ENCODE measurements at regions not wholly inside any gene's neighbourhood (a gene's known extent, or its start where the extent isn't known, plus 50 kb on each side); places are given as distances from the start of the nearest gene placed in this dataset.

DNA sequence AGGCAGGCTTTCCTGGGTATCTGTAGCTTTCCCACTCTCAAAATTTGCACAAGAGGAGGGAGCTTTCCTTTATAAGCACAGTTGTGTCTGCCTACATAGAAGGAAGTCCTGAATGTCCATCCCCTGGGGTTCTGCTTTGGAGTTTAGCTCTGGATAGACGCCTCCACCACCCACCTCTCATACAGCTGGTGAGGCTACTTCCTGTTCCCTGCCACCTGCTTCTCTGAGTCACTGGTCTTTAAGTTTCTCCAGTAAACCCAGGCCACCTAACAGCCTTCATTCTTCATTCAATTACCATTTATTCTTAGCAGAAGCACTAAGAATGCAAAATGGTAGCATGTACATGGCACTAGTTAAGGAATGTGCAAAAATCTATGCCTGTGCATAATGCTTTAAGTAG is 407.8 kb downstream of the CDH2 start:
- no peaks in the 10 kb centered on the region for H3K9me1 ChIP-seq (ENCODE audit: insufficient read depth, low read length)
- ChIA-PET CTCF (interaction anchor here (0.6 kb wide), 1 partner anchor 619 kb away, joined by 3 read pairs; no protein-coding TSS in a partner anchor), POLR2A (ENCODE audit: unreplicated experiment) (no interaction called here)
- in situ Hi-C loops (cut with MboI; ENCODE audit: low sequenced_read_pairs), result no loop called here
- no peaks in the 10 kb centered on the region for H3K36me3 ChIP-seq (ENCODE audit: control insufficient read depth, insufficient read depth, low read length)
- H2BK20ac ChIP-seq (ENCODE audit: low read depth, low read length), result no peak overlapping the region
- no peak overlapping the region for H3K23ac ChIP-seq (ENCODE audit: low read depth, low read length)
- no peaks in the 10 kb centered on the region for H3K4me1 ChIP-seq (ENCODE audit: control insufficient read depth, insufficient read depth, low read length)
- DNase-seq, result no peak
- no peak overlapping the region for H3K4ac ChIP-seq (ENCODE audit: low read depth, low read length)
- intact Hi-C loops (cut with micrococcal nuclease), result no loop called here
- no peaks in the 10 kb centered on the region; the same call in 1 of the 2 replicates for H3K27me3 ChIP-seq (ENCODE audit: control insufficient read depth, insufficient read depth, low read length)
- H2BK5ac ChIP-seq (ENCODE audit: low read depth, low read length, poor library complexity, severe bottlenecking), result no peak overlapping the region
- H3K18ac ChIP-seq (ENCODE audit: low read depth, low read length), result no peak overlapping the region
- H4K91ac ChIP-seq (ENCODE audit: insufficient read depth, low read depth, low read length), result no peak overlapping the region
- H2AK9ac ChIP-seq (replicated peaks; ENCODE audit: low read depth, low read length, poor library complexity), result no peak overlapping the region
- no peaks in the 10 kb centered on the region for H3K9me3 ChIP-seq (ENCODE audit: control insufficient read depth, insufficient read depth, low read length)
- dilution Hi-C loops (cut with HindIII; ENCODE audit: low sequenced_read_pairs, unreplicated experiment), result no loop called here
- no peaks in the 10 kb centered on the region for H4K20me1 ChIP-seq (ENCODE audit: insufficient read depth, low read length)
- BruUV-seq (replicated peaks), result no TSS peak
- H3K56ac ChIP-seq (ENCODE audit: extremely low read depth, insufficient read depth, low read length), result no peak overlapping the region
- H3K4me3 ChIP-seq (ENCODE audit: insufficient read depth, low read depth, low read length), result no peak overlapping the region
- H3K4me2 ChIP-seq (ENCODE audit: low read depth, low read length), result no peak overlapping the region
- no peak overlapping the region for H2AFZ ChIP-seq (replicated peaks; ENCODE audit: low read length, poor library complexity)
- H4K8ac ChIP-seq (ENCODE audit: low read depth in 2 of 2, low read length in 2 of 2), result no peak overlapping the region
- TF ChIP-seq, protein P1, sequence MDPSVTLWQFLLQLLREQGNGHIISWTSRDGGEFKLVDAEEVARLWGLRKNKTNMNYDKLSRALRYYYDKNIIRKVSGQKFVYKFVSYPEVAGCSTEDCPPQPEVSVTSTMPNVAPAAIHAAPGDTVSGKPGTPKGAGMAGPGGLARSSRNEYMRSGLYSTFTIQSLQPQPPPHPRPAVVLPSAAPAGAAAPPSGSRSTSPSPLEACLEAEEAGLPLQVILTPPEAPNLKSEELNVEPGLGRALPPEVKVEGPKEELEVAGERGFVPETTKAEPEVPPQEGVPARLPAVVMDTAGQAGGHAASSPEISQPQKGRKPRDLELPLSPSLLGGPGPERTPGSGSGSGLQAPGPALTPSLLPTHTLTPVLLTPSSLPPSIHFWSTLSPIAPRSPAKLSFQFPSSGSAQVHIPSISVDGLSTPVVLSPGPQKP (IDR thresholded peaks at IDR 0.05; ENCODE audit: borderline replicate concordance, low read depth, low read length), result no peak
- TF ChIP-seq FOS (IDR thresholded peaks at IDR 0.05; ENCODE audit: low read depth, low read length), result no peak
- TF ChIP-seq RFX5 (IDR thresholded peaks at IDR 0.05; ENCODE audit: low read depth, low read length), result no peak
- no peak for TF ChIP-seq MAFK (IDR thresholded peaks at IDR 0.05; ENCODE audit: low read depth, low read length)
- TF ChIP-seq POLR2A (IDR thresholded peaks at IDR 0.05; ENCODE audit: low read depth, low read length), result no peak
- TF ChIP-seq, protein P2, sequence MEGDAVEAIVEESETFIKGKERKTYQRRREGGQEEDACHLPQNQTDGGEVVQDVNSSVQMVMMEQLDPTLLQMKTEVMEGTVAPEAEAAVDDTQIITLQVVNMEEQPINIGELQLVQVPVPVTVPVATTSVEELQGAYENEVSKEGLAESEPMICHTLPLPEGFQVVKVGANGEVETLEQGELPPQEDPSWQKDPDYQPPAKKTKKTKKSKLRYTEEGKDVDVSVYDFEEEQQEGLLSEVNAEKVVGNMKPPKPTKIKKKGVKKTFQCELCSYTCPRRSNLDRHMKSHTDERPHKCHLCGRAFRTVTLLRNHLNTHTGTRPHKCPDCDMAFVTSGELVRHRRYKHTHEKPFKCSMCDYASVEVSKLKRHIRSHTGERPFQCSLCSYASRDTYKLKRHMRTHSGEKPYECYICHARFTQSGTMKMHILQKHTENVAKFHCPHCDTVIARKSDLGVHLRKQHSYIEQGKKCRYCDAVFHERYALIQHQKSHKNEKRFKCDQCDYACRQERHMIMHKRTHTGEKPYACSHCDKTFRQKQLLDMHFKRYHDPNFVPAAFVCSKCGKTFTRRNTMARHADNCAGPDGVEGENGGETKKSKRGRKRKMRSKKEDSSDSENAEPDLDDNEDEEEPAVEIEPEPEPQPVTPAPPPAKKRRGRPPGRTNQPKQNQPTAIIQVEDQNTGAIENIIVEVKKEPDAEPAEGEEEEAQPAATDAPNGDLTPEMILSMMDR (conservative IDR thresholded peaks at IDR 0.05; ENCODE audit: low read depth, low read length), result no peak
- no peak for TF ChIP-seq RCOR1 (IDR thresholded peaks at IDR 0.05; ENCODE audit: insufficient replicate concordance, low read length)
- TF ChIP-seq MAZ (IDR thresholded peaks at IDR 0.05; ENCODE audit: borderline replicate concordance, low read depth, low read length), result no peak
- TF ChIP-seq RAD21 (IDR thresholded peaks at IDR 0.05; ENCODE audit: low read length), result no peak
- TF ChIP-seq, protein P3, sequence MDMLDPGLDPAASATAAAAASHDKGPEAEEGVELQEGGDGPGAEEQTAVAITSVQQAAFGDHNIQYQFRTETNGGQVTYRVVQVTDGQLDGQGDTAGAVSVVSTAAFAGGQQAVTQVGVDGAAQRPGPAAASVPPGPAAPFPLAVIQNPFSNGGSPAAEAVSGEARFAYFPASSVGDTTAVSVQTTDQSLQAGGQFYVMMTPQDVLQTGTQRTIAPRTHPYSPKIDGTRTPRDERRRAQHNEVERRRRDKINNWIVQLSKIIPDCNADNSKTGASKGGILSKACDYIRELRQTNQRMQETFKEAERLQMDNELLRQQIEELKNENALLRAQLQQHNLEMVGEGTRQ (IDR thresholded peaks at IDR 0.05; ENCODE audit: low read depth, low read length), result no peak
- TF ChIP-seq MXI1 (IDR thresholded peaks at IDR 0.05; ENCODE audit: borderline replicate concordance, low read depth, low read length), result no peak
- TF ChIP-seq CEBPB (IDR thresholded peaks at IDR 0.05; ENCODE audit: low read depth, low read length), result no peak
- no peak for TF ChIP-seq NFE2L2 (IDR thresholded peaks at IDR 0.05; ENCODE audit: low read depth, low read length)
- TF ChIP-seq SMC3 (IDR thresholded peaks at IDR 0.05; ENCODE audit: low read depth, low read length), result no peak
- TF ChIP-seq CHD1 (IDR thresholded peaks at IDR 0.05; ENCODE audit: low read depth, low read length), result no peak
- no peak for TF ChIP-seq BHLHE40 (IDR thresholded peaks at IDR 0.05; ENCODE audit: low read depth, low read length)
- H2AK5ac ChIP-seq (ENCODE audit: low read depth, low read length), result no peak overlapping the region
- no peak overlapping the region for H2BK15ac ChIP-seq (ENCODE audit: low read depth, low read length)
- H4K5ac ChIP-seq (ENCODE audit: low read depth, low read length), result no peak overlapping the region
- WGBS, 2 experiments (ENCODE audit: extremely low coverage in 2 of 2, insufficient read length in 1 of 2), result no CpG with 5 or more reads among the region's 1 CpG
- H3K27ac ChIP-seq (ENCODE audit: insufficient read depth, low read length), result no peak overlapping the region
- no peak overlapping the region for H3K14ac ChIP-seq (replicated peaks; ENCODE audit: low read depth, low read length)
- ATAC-seq (ENCODE audit: low read depth), result no peak
- no peaks in the 10 kb centered on the region for H3K79me1 ChIP-seq (ENCODE audit: low read depth in 1 of 2, low read length in 2 of 2)
- H2BK120ac ChIP-seq (ENCODE audit: low read depth, low read length), result no peak overlapping the region
- no peak overlapping the region for H3K9ac ChIP-seq (ENCODE audit: low read depth, low read length)
